ENCODE measurements at regions not wholly inside any gene's neighbourhood (a gene's known extent, or its start where the extent isn't known, plus 50 kb on each side); places are given as distances from the start of the nearest gene placed in this dataset.
"Not testable (repeated sequence)": the region's sequence is repeated elsewhere in the genome, so short reads cannot be mapped to it uniquely, and the experiment has no call there.

GRCh38 chr14:105600195-105600938, 74.0 kb downstream of the TMEM121 start:
- H3K4me1 ChIP-seq (ENCODE audit: control insufficient read depth in 2 of 2, insufficient read depth in 2 of 2, low read length in 1 of 2); H3K9me3 ChIP-seq (ENCODE audit: control insufficient read depth in 2 of 2, insufficient read depth in 1 of 2, low read depth in 1 of 2, low read length in 1 of 2); H3K36me3 ChIP-seq (ENCODE audit: control insufficient read depth in 2 of 2, insufficient read depth in 2 of 2, low read length in 1 of 2); H3K27ac ChIP-seq (ENCODE audit: low read depth in 2 of 2, low read length in 1 of 2); H3K4me3 ChIP-seq (ENCODE audit: low read depth in 1 of 2, low read length in 2 of 2); H3K27me3 ChIP-seq (ENCODE audit: control insufficient read depth in 1 of 2, insufficient read depth in 2 of 2, low read length in 2 of 2): not testable (repeated sequence)
- WGBS, 2 donors: 89 to 90% methylated on average over 52 of the region's 52 CpGs

DNA sequence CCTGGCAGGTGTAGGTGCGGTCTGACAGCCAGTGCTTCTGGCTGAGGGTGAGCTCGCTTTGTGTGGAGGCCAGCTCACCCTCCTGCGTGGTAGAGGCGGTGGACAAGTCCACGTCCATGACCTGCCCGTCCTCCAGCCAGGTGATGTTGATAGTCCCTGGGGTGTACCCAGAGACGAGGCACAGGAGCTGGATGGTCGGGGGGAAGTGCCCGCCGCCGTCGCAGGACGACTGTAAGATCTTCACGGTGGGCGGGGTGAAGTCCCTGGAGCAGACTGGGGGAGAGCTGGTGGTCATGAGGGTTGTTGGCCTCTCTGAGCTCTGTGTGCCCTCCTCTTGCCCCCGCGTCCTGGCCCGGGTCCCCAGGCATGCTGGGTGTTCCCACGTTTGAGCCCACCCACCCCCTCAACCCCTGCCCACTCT, 74.6 kb downstream of the TMEM121 start:
- 81 to 83% methylated on average over 19 of the region's 19 CpGs for WGBS, 2 donors
- Histone ChIP-seq H3K4me1 (ENCODE audit: control insufficient read depth in 2 of 2, insufficient read depth in 2 of 2, low read length in 1 of 2) (peaks cover 0 to 3% of the 10 kb centered on the region in 2 donors), H3K36me3 (ENCODE audit: control insufficient read depth in 2 of 2, insufficient read depth in 2 of 2, low read length in 1 of 2) (no peaks in the 10 kb centered on the region), H3K27ac (ENCODE audit: low read depth in 2 of 2, low read length in 1 of 2) (no peak overlapping the region), H3K9me3 (ENCODE audit: control insufficient read depth in 2 of 2, insufficient read depth in 1 of 2, low read depth in 1 of 2, low read length in 1 of 2) (peaks cover 4 to 6% of the 10 kb centered on the region in 2 donors), H3K27me3 (ENCODE audit: control insufficient read depth in 1 of 2, insufficient read depth in 2 of 2, low read length in 2 of 2) (no peaks in the 10 kb centered on the region), H3K4me3 (ENCODE audit: low read depth in 1 of 2, low read length in 2 of 2) (no peak overlapping the region)

GRCh38 chr14:105601360-105602242, 75.2 kb downstream of the TMEM121 start:
- peaks cover 4 to 6% of the 10 kb centered on the region in 2 donors for H3K9me3 ChIP-seq (ENCODE audit: control insufficient read depth in 2 of 2, insufficient read depth in 1 of 2, low read depth in 1 of 2, low read length in 1 of 2)
- no peak overlapping the region for H3K4me3 ChIP-seq (ENCODE audit: low read depth in 1 of 2, low read length in 2 of 2)
- no peak overlapping the region for H3K27ac ChIP-seq (ENCODE audit: low read depth in 2 of 2, low read length in 1 of 2)
- H3K27me3 ChIP-seq (ENCODE audit: control insufficient read depth in 1 of 2, insufficient read depth in 2 of 2, low read length in 2 of 2): no peaks in the 10 kb centered on the region
- WGBS, 2 donors: 84 to 88% methylated on average over 20 of the region's 20 CpGs
- no peaks in the 10 kb centered on the region for H3K36me3 ChIP-seq (ENCODE audit: control insufficient read depth in 2 of 2, insufficient read depth in 2 of 2, low read length in 1 of 2)
- peaks cover 0 to 3% of the 10 kb centered on the region in 2 donors for H3K4me1 ChIP-seq (ENCODE audit: control insufficient read depth in 2 of 2, insufficient read depth in 2 of 2, low read length in 1 of 2)

GRCh38 chr14:105602243-105602750, 75.9 kb downstream of the TMEM121 start:
- WGBS, 2 donors: 89 to 90% methylated on average over 9 of the region's 9 CpGs
- peaks cover 4 to 6% of the 10 kb centered on the region in 2 donors for H3K9me3 ChIP-seq (ENCODE audit: control insufficient read depth in 2 of 2, insufficient read depth in 1 of 2, low read depth in 1 of 2, low read length in 1 of 2)
- peak overlapping the region in 1 of 2 donors; percentile 1 for H3K27ac ChIP-seq (ENCODE audit: low read depth in 2 of 2, low read length in 1 of 2)
- no peaks in the 10 kb centered on the region for H3K27me3 ChIP-seq (ENCODE audit: control insufficient read depth in 1 of 2, insufficient read depth in 2 of 2, low read length in 2 of 2)
- H3K4me1 ChIP-seq (ENCODE audit: control insufficient read depth in 2 of 2, insufficient read depth in 2 of 2, low read length in 1 of 2): peaks cover 0 to 3% of the 10 kb centered on the region in 2 donors
- H3K4me3 ChIP-seq (ENCODE audit: low read depth in 1 of 2, low read length in 2 of 2): no peak overlapping the region
- no peaks in the 10 kb centered on the region for H3K36me3 ChIP-seq (ENCODE audit: control insufficient read depth in 2 of 2, insufficient read depth in 2 of 2, low read length in 1 of 2)

GRCh38 chr14:105602799-105603793, 76.7 kb downstream of the TMEM121 start:
- Histone ChIP-seq H3K4me1 (ENCODE audit: control insufficient read depth in 2 of 2, insufficient read depth in 2 of 2, low read length in 1 of 2) (peaks cover 0 to 3% of the 10 kb centered on the region in 2 donors), H3K27ac (ENCODE audit: low read depth in 2 of 2, low read length in 1 of 2) (peak overlapping the region in 1 of 2 donors; percentile 67), H3K9me3 (ENCODE audit: control insufficient read depth in 2 of 2, insufficient read depth in 1 of 2, low read depth in 1 of 2, low read length in 1 of 2) (peaks cover 4 to 6% of the 10 kb centered on the region in 2 donors), H3K36me3 (ENCODE audit: control insufficient read depth in 2 of 2, insufficient read depth in 2 of 2, low read length in 1 of 2) (no peaks in the 10 kb centered on the region), H3K27me3 (ENCODE audit: control insufficient read depth in 1 of 2, insufficient read depth in 2 of 2, low read length in 2 of 2) (no peaks in the 10 kb centered on the region), H3K4me3 (ENCODE audit: low read depth in 1 of 2, low read length in 2 of 2) (no peak overlapping the region)
- WGBS, 2 donors: 71 to 72% methylated on average over 6 of the region's 6 CpGs

DNA sequence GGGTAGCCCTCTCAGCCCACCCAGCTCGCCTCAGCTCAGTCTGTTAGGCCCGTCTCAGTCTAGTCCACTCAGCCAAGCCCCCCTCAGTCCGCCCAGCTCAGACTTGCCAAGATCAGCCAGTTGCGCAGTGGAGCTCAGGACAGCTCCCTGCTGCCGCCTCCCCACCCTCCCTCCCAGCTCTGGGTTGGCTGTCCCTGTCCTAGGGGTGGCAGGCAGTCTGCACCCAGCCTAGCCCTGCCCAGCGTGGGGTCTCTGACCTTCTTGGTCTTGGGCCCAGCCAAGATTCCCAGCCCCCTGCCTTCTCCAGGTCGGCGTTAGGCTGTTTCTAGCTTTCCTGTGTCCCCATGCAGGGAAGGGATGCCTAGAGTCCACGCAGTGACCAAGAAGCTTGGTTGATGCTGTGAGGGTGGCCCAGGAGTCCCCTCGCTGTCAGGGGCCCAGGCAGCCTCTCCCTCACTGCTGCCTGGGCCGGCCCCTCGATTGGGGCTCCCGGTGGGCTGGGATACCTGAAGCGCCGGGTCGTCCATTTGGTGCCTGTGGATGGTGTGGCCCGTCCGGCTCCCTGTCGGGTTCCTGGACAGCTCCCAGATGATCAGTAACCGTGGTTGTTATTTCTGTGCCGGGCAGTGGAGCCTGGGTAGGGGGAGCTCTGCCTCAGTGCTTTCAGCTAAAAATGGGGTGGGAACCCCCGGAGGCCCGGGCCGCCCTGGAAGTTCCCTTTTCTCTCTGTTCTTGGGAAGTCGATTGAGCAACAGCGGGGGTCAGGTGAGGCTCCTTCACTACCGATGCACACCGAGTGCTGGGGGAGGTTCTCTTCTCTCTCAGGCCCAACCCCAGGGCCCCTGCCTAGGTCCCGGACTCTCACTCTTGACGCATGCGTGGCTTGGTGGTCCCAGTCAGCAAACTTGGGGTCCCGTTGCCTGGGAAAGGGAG, 78.4 kb downstream of the TMEM121 start:
- 87 to 91% methylated on average over 26 to 29 of the region's 32 CpGs for WGBS, 2 donors
- not testable (repeated sequence) for H3K27ac ChIP-seq (ENCODE audit: low read depth in 2 of 2, low read length in 1 of 2); H3K4me1 ChIP-seq (ENCODE audit: control insufficient read depth in 2 of 2, insufficient read depth in 2 of 2, low read length in 1 of 2); H3K27me3 ChIP-seq (ENCODE audit: control insufficient read depth in 1 of 2, insufficient read depth in 2 of 2, low read length in 2 of 2); H3K36me3 ChIP-seq (ENCODE audit: control insufficient read depth in 2 of 2, insufficient read depth in 2 of 2, low read length in 1 of 2); H3K4me3 ChIP-seq (ENCODE audit: low read depth in 1 of 2, low read length in 2 of 2); H3K9me3 ChIP-seq (ENCODE audit: control insufficient read depth in 2 of 2, insufficient read depth in 1 of 2, low read depth in 1 of 2, low read length in 1 of 2)

GRCh38 chr14:105605464-105606304, 79.3 kb downstream of the TMEM121 start:
- Histone ChIP-seq H3K27me3 (ENCODE audit: control insufficient read depth in 1 of 2, insufficient read depth in 2 of 2, low read length in 2 of 2) (no peaks in the 10 kb centered on the region), H3K36me3 (ENCODE audit: control insufficient read depth in 2 of 2, insufficient read depth in 2 of 2, low read length in 1 of 2) (no peaks in the 10 kb centered on the region)
- WGBS, 2 donors: 85 to 87% methylated on average over 23 to 24 of the region's 24 CpGs

More at GRCh38 chr14:105605464-105606304, 79.3 kb downstream of the TMEM121 start:
- H3K9me3 ChIP-seq (ENCODE audit: control insufficient read depth in 2 of 2, insufficient read depth in 1 of 2, low read depth in 1 of 2, low read length in 1 of 2): peaks cover 4 to 6% of the 10 kb centered on the region in 2 donors
- no peak overlapping the region for H3K4me3 ChIP-seq (ENCODE audit: low read depth in 1 of 2, low read length in 2 of 2)
- no peak overlapping the region for H3K27ac ChIP-seq (ENCODE audit: low read depth in 2 of 2, low read length in 1 of 2)
- peaks cover 0 to 3% of the 10 kb centered on the region in 2 donors for H3K4me1 ChIP-seq (ENCODE audit: control insufficient read depth in 2 of 2, insufficient read depth in 2 of 2, low read length in 1 of 2)
